ENCODE measurements at regions not wholly inside any gene's neighbourhood (a gene's known extent, or its start where the extent isn't known, plus 50 kb on each side); places are given as distances from the start of the nearest gene placed in this dataset.

DNA sequence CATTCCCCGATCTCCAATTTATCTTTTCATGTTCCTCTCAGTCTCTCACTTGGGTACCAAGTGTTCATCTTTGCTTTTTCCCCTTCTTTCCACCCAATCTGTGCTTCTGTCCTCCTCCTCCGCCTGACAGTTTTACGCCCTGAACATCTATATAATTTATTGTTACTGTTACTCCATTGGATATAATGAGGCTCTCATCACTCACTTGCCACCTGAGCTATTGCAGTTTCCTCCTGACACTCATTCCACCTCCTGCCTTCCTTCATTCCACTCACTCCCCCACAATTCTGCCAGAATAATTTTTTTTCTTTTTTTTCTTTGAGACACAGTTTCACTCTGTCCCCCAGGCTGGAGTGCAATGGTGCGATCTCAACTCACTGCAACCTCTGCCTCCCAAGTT lies 77.6 kb upstream of the SORBS2 start:
- H3K4me3 ChIP-seq (ENCODE audit: low read depth, low read length) = no peak overlapping the region
- no peak for TF ChIP-seq CTCF (IDR thresholded peaks at IDR 0.05; ENCODE audit: low read depth, low read length)
- in situ Hi-C loops (cut with HindIII; ENCODE audit: low sequenced_read_pairs) = no loop called here
- DNase-seq (ENCODE audit: low read depth, low spot score) = no peak

DNA sequence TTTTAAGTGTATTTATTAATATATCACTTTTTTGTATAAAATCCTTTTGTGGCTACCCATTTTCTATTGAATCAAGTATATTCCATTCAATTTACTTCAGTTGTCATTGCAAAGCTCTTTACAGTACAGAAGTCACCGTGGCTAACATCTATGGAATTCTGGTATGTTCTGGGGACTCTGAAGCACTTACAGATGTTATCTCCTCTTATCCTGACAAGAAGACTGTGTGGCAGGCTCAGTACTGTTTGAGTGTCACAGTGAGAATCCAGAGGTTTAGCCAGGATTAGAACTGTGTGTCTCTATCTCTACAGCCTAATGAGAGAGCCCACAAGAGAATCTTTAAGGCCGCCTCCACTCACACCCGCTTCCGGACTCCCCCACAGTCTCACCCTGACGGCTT lies 78.2 kb upstream of the SORBS2 start:
- in situ Hi-C loops (cut with HindIII; ENCODE audit: low sequenced_read_pairs) = no loop called here
- no peak for DNase-seq (ENCODE audit: low read depth, low spot score)
- H3K4me3 ChIP-seq (ENCODE audit: low read depth, low read length) = no peak overlapping the region
- TF ChIP-seq CTCF (IDR thresholded peaks at IDR 0.05; ENCODE audit: low read depth, low read length) = no peak

DNA sequence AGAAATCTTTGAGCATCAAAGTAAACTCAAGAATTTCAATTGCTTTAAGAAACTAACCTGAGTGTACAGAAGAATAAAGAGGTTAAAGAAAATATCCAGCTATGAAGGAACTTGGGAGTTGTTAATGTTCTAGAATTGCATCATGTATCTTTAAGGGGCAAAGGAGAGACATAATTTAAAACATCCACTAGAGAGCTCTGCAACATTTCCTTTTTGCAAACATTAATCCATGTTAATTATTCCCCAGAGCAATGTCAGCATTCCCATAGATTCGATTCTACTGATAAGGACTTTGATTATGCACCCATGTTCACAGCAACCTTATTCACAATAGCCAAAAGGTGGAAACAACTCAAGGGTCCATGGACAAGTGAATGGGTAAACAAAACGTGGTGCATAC lies 80.2 kb upstream of the SORBS2 start:
- TF ChIP-seq CTCF (IDR thresholded peaks at IDR 0.05; ENCODE audit: low read depth, low read length) = no peak
- in situ Hi-C loops (cut with HindIII; ENCODE audit: low sequenced_read_pairs) = no loop called here
- H3K4me3 ChIP-seq (ENCODE audit: low read depth, low read length) = no peak overlapping the region
- no peak for DNase-seq (ENCODE audit: low read depth, low spot score)

DNA sequence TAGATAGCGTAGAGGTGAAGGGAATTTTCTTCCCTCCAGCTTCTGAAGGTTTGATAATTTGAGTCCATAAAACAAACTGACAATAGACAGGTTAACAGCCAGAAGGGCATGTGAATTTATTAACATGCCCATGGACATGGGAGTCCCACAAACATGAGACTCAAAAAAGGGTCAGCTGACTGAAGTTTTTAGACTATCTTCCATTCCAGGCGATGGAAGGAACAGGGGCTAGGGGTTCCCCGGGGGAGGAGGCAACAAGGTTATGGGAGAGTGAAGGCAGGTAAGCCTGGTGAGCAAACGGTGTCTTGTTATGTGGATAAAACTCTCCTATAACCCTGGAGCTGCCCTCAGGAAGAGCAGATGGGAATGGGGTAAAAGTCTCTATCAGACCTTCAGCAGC lies 81.5 kb upstream of the SORBS2 start:
- no peak overlapping the region for H3K4me3 ChIP-seq (ENCODE audit: low read depth, low read length)
- in situ Hi-C loops (cut with HindIII; ENCODE audit: low sequenced_read_pairs) = no loop called here
- no peak for DNase-seq (ENCODE audit: low read depth, low spot score)
- no peak for TF ChIP-seq CTCF (IDR thresholded peaks at IDR 0.05; ENCODE audit: low read depth, low read length)

- TF ChIP-seq CTCF (IDR thresholded peaks at IDR 0.05; ENCODE audit: low read depth, low read length) = no peak
- no peak overlapping the region for H3K4me3 ChIP-seq (ENCODE audit: low read depth, low read length)
- no peak for DNase-seq (ENCODE audit: low read depth, low spot score)
- in situ Hi-C loops (cut with HindIII; ENCODE audit: low sequenced_read_pairs) = no loop called here
Measured at GRCh38 chr4:185894481-185894880, 82.5 kb upstream of the SORBS2 start.

DNA sequence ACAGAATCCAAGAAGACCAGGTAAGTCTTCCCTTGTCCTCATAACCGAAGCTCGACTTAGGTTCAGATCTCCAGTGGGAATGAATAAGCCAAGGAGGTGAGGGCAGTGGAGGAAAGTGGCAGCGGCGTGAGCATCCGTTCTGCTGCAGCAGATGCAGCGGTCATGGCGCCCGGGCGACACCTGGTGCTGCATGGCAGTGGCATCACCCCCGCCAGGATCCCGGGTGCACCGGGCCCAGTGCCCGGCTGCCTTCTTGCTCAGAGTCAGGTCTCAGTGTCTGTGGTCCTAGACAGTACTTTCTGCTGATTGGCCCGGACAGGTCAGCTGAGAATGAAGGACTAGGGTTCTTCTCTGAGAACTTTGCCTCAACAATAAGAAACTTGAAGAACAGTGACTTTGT lies 83.4 kb upstream of the SORBS2 start:
- in situ Hi-C loops (cut with HindIII; ENCODE audit: low sequenced_read_pairs) = no loop called here
- TF ChIP-seq CTCF (IDR thresholded peaks at IDR 0.05; ENCODE audit: low read depth, low read length) = no peak
- no peak overlapping the region for H3K4me3 ChIP-seq (ENCODE audit: low read depth, low read length)
- DNase-seq (ENCODE audit: low read depth, low spot score) = no peak

DNA sequence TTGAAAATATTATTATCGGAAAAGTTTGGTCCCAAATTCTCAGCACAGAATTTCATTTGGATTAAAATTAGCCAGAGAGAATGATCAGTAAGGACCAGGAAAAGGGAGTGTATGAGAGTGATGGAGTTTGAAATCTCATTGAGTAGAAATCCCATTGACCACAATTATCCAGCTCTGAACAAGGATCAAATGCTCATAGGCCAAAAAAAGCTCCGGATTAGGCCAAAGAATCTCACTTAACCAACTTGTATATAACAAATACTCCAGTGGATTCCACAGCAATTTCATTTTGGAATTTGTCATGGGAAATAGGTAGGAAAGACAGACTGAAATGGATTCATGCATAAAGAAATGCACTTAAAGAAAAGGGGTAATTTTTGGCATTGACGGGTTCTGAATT lies 83.9 kb upstream of the SORBS2 start:
- no peak for DNase-seq (ENCODE audit: low read depth, low spot score)
- H3K4me3 ChIP-seq (ENCODE audit: low read depth, low read length) = no peak overlapping the region
- in situ Hi-C loops (cut with HindIII; ENCODE audit: low sequenced_read_pairs) = no loop called here
- no peak for TF ChIP-seq CTCF (IDR thresholded peaks at IDR 0.05; ENCODE audit: low read depth, low read length)
